Neutrophil (primary cell): ENCODE measurements at regions not wholly inside any gene's neighbourhood (a gene's known extent, or its start where the extent isn't known, plus 50 kb on each side); places are given as distances from the start of the nearest gene placed in this dataset.

Experiments
- H3K27ac ChIP-seq: fragments of 200-600 bp; sonication (generic); 2 replicates; pipeline ENCODE4 v1.5.1; 2016; ENCODE audit warnings: mild to moderate bottlenecking, moderate library complexity
- H3K27me3 ChIP-seq: fragments of 200-600 bp; sonication (generic); 2 replicates; pipeline ENCODE4 v1.6.0; 2016; ENCODE audit warnings: mild to moderate bottlenecking
- H3K36me3 ChIP-seq: fragments of 200-600 bp; sonication (generic); 2 replicates; pipeline ENCODE4 v1.5.1; 2017
- H3K4me1 ChIP-seq, 2 experiments: fragments of 200-600 bp in 1 of 2; sonication (generic) in 1 of 2; 1 replicate in 1 of 2; 2 replicates in 1 of 2; pipeline versions ENCODE4 v1.5.1 to v1.6.1; 2013 to 2016; ENCODE audit warnings: low read depth in 1 of 2, low read length in 1 of 2, mild to moderate bottlenecking in 1 of 2, moderate library complexity in 1 of 2; ENCODE audit not compliant: control insufficient read depth in 1 of 2, insufficient read depth in 1 of 2
- H3K4me3 ChIP-seq, 2 experiments: fragments of 200-600 bp in 1 of 2; sonication (generic) in 1 of 2; 1 replicate in 1 of 2; 2 replicates in 1 of 2; pipeline ENCODE4 v1.5.1; 2013 to 2016; ENCODE audit warnings: low read depth in 1 of 2, low read length in 1 of 2, mild to moderate bottlenecking in 1 of 2, moderate library complexity in 1 of 2
- H3K9me3 ChIP-seq: fragments of 200-600 bp; sonication (generic); 2 replicates; pipeline ENCODE4 v1.5.1; 2016
- CTCF ChIP-seq: fragments of 200-600 bp; sonication (generic); IDR thresholded peaks from 2 replicates; pipeline ENCODE4 v1.5.1; 2016; ENCODE audit warnings: antibody characterized with exemption

DNA sequence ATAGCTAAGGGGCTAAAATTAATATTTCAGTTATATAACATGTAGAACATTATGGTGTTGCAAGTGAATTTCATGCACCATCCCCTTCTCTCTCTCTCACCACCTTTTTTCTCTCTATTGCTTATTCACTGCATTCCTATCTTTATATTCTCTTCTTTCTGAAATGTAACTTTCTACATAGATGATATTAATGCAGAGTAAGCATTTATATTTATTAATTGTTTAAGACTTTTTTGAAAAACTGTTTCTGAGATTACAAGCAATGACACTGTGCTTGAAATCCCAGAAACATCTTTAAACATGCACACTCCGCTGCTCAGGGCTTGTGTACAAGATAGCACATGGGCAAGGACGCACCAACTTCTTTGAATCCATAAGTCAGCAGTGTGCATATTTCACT is 567.7 kb upstream of the SGCD start:
- H3K36me3 ChIP-seq: no peaks in the 10 kb centered on the region
- H3K27ac ChIP-seq: no peak overlapping the region
- no peaks in the 10 kb centered on the region for H3K4me1 ChIP-seq
- no peak for TF ChIP-seq CTCF
- no peak overlapping the region for H3K4me3 ChIP-seq
- H3K27me3 ChIP-seq: no peaks in the 10 kb centered on the region
- H3K9me3 ChIP-seq: no peaks in the 10 kb centered on the region

DNA sequence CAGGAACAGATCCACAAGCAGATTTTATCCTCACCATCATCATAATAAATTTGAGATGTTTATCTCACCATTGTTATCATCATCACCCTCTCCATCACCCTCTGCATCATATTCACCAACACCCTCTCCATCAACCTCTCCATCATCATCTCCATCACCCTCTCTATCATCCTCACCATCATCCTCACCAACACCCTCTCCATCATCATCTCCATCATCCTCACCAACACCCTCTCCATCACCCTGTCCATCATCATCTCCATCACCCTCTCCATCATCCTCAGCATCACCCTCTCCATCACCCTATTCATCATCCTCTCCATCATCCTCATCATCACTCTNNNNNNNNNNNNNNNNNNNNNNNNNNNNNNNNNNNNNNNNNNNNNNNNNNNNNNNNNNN is 567.0 kb upstream of the SGCD start:
- Histone ChIP-seq H3K4me1 (no peaks in the 10 kb centered on the region), H3K4me3 (no peak overlapping the region), H3K27me3 (no peaks in the 10 kb centered on the region), H3K27ac (no peak overlapping the region), H3K36me3 (no peaks in the 10 kb centered on the region), H3K9me3 (no peaks in the 10 kb centered on the region)
- no peak for TF ChIP-seq CTCF

DNA sequence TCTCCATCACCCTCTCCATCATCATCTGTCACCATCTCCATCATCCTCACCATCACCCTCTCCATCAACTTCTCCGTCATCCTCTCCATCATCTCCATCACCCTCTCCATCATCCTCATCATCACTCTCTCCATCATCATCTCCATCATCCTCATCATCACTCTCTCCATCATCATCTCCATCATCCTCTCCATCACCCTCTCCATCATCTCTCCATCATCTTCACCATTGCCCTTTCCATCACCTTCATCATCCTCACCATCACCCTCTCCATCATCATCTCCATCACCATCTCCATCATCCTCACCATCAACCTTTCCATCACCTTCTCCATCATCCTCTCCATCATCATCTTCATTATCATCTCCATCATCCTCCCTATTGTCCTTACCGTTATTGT is 565.5 kb upstream of the SGCD start:
- Histone ChIP-seq H3K9me3 (no peaks in the 10 kb centered on the region), H3K4me3 (no peak overlapping the region), H3K4me1 (no peaks in the 10 kb centered on the region), H3K36me3 (no peaks in the 10 kb centered on the region), H3K27me3 (no peaks in the 10 kb centered on the region), H3K27ac (no peak overlapping the region)
- TF ChIP-seq CTCF: no peak

GRCh38 chr5:155765715-155766114 is 561.2 kb upstream of the SGCD start:
- Histone ChIP-seq H3K4me1 (no peaks in the 10 kb centered on the region), H3K9me3 (no peaks in the 10 kb centered on the region), H3K4me3 (no peak overlapping the region), H3K27ac (no peak overlapping the region), H3K36me3 (no peaks in the 10 kb centered on the region), H3K27me3 (no peaks in the 10 kb centered on the region)
- no peak for TF ChIP-seq CTCF

GRCh38 chr5:155767470-155767869 is 559.5 kb upstream of the SGCD start:
- Histone ChIP-seq H3K27me3 (no peaks in the 10 kb centered on the region), H3K4me1 (no peaks in the 10 kb centered on the region), H3K36me3 (no peaks in the 10 kb centered on the region), H3K27ac (no peak overlapping the region), H3K9me3 (no peaks in the 10 kb centered on the region), H3K4me3 (no peak overlapping the region)
- no peak for TF ChIP-seq CTCF

DNA sequence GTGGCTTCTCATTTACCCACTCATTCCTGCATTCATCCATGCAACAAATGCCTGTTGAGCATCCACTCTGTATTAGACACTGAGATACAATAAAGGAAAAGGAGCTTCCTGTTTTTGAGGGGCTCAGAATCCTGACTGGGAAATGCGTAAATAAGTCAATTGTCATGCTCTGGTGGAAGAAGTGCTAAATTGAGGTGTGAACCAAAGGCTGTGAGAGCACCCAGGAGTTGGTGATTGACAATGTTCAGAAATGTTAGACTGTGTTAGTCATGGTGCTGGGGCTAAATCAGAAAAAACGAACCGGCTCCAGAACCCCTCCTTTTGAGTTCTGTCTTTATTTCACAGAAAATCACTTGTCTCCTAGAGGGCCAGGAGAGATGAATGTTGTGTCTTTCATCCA is 558.6 kb upstream of the SGCD start:
- Histone ChIP-seq H3K27ac (no peak overlapping the region), H3K9me3 (no peaks in the 10 kb centered on the region), H3K4me3 (no peak overlapping the region), H3K27me3 (no peaks in the 10 kb centered on the region), H3K4me1 (no peaks in the 10 kb centered on the region), H3K36me3 (no peaks in the 10 kb centered on the region)
- TF ChIP-seq CTCF: no peak
